ENCODE measurements at regions not wholly inside any gene's neighbourhood (a gene's known extent, or its start where the extent isn't known, plus 50 kb on each side); places are given as distances from the start of the nearest gene placed in this dataset.
"Not testable (repeated sequence)": the region's sequence is repeated elsewhere in the genome, so short reads cannot be mapped to it uniquely, and the experiment has no call there.

- H3K56ac ChIP-seq (ENCODE audit: extremely low read depth, insufficient read depth, low read length), result no peak overlapping the region
- H4K91ac ChIP-seq (ENCODE audit: insufficient read depth, low read depth, low read length), result no peak overlapping the region
- H3K4me3 ChIP-seq (ENCODE audit: insufficient read depth, low read depth, low read length), result no peak overlapping the region
- peaks cover 12% of the 10 kb centered on the region for H3K9me3 ChIP-seq (ENCODE audit: control insufficient read depth, insufficient read depth, low read length)
- no peak overlapping the region for H2BK5ac ChIP-seq (ENCODE audit: low read depth, low read length, poor library complexity, severe bottlenecking)
- H2AK5ac ChIP-seq (ENCODE audit: low read depth, low read length), result no peak overlapping the region
- no peak overlapping the region for H2BK15ac ChIP-seq (ENCODE audit: low read depth, low read length)
- no peak overlapping the region for H3K14ac ChIP-seq (replicated peaks; ENCODE audit: low read depth, low read length)
- H3K4ac ChIP-seq (ENCODE audit: low read depth, low read length), result no peak overlapping the region
- no peak overlapping the region for H3K18ac ChIP-seq (ENCODE audit: low read depth, low read length)
- no peaks in the 10 kb centered on the region for H4K20me1 ChIP-seq (ENCODE audit: insufficient read depth, low read length)
- intact Hi-C loops (cut with micrococcal nuclease), result no loop called here
- H3K27me3 ChIP-seq (ENCODE audit: control insufficient read depth, insufficient read depth, low read length), result peaks cover 11% of the 10 kb centered on the region
- in situ Hi-C loops (cut with MboI; ENCODE audit: low sequenced_read_pairs), result no loop called here
- H3K4me1 ChIP-seq (ENCODE audit: control insufficient read depth, insufficient read depth, low read length), result no peaks in the 10 kb centered on the region
- H3K79me1 ChIP-seq (ENCODE audit: low read depth in 1 of 2, low read length in 2 of 2), result no peaks in the 10 kb centered on the region
- H3K9me1 ChIP-seq (ENCODE audit: insufficient read depth, low read length), result no peaks in the 10 kb centered on the region
- H3K9ac ChIP-seq (ENCODE audit: low read depth, low read length), result no peak overlapping the region
- H3K23ac ChIP-seq (ENCODE audit: low read depth, low read length), result no peak overlapping the region
- no peak for DNase-seq
- no peak overlapping the region for H3K4me2 ChIP-seq (ENCODE audit: low read depth, low read length)
- no peak overlapping the region for H2AK9ac ChIP-seq (replicated peaks; ENCODE audit: low read depth, low read length, poor library complexity)
- no peak overlapping the region for H4K5ac ChIP-seq (ENCODE audit: low read depth, low read length)
- ATAC-seq (ENCODE audit: low read depth), result no peak
- no peak overlapping the region for H2BK20ac ChIP-seq (ENCODE audit: low read depth, low read length)
- ChIA-PET POLR2A (ENCODE audit: unreplicated experiment) (no interaction called here), CTCF (no interaction called here)
- TF ChIP-seq MAFK (IDR thresholded peaks at IDR 0.05; ENCODE audit: low read depth, low read length), result no peak
- no peak for TF ChIP-seq BHLHE40 (IDR thresholded peaks at IDR 0.05; ENCODE audit: low read depth, low read length)
- no peak for TF ChIP-seq MAZ (IDR thresholded peaks at IDR 0.05; ENCODE audit: borderline replicate concordance, low read depth, low read length)
- TF ChIP-seq CHD1 (IDR thresholded peaks at IDR 0.05; ENCODE audit: low read depth, low read length), result no peak
- no peak for TF ChIP-seq RAD21 (IDR thresholded peaks at IDR 0.05; ENCODE audit: low read length)
- no peak overlapping the region for H3K27ac ChIP-seq (ENCODE audit: insufficient read depth, low read length)
- no peak overlapping the region for H2BK120ac ChIP-seq (ENCODE audit: low read depth, low read length)
- WGBS, 2 experiments (ENCODE audit: extremely low coverage in 2 of 2, insufficient read length in 1 of 2), result no CpG with 5 or more reads among the region's 2 CpGs
- BruUV-seq (replicated peaks), result no TSS peak
- dilution Hi-C loops (cut with HindIII; ENCODE audit: low sequenced_read_pairs, unreplicated experiment), result no loop called here
- no peak overlapping the region for H2AFZ ChIP-seq (replicated peaks; ENCODE audit: low read length, poor library complexity)
- no peak overlapping the region for H4K8ac ChIP-seq (ENCODE audit: low read depth in 2 of 2, low read length in 2 of 2)
- no peaks in the 10 kb centered on the region for H3K36me3 ChIP-seq (ENCODE audit: control insufficient read depth, insufficient read depth, low read length)
Observed at GRCh38 chr3:194886836-194887235, 201.2 kb downstream of the FAM43A start.

- H2AK9ac ChIP-seq (replicated peaks; ENCODE audit: low read depth, low read length, poor library complexity); H3K9ac ChIP-seq (ENCODE audit: low read depth, low read length); intact Hi-C loops (cut with micrococcal nuclease); H4K20me1 ChIP-seq (ENCODE audit: insufficient read depth, low read length); DNase-seq; H3K18ac ChIP-seq (ENCODE audit: low read depth, low read length); H3K27ac ChIP-seq (ENCODE audit: insufficient read depth, low read length); H2BK15ac ChIP-seq (ENCODE audit: low read depth, low read length); H2BK120ac ChIP-seq (ENCODE audit: low read depth, low read length); dilution Hi-C loops (cut with HindIII; ENCODE audit: low sequenced_read_pairs, unreplicated experiment); in situ Hi-C loops (cut with MboI; ENCODE audit: low sequenced_read_pairs); H2AK5ac ChIP-seq (ENCODE audit: low read depth, low read length); H3K4ac ChIP-seq (ENCODE audit: low read depth, low read length); H3K36me3 ChIP-seq (ENCODE audit: control insufficient read depth, insufficient read depth, low read length); H4K5ac ChIP-seq (ENCODE audit: low read depth, low read length); H4K91ac ChIP-seq (ENCODE audit: insufficient read depth, low read depth, low read length); H3K4me1 ChIP-seq (ENCODE audit: control insufficient read depth, insufficient read depth, low read length); H3K9me1 ChIP-seq (ENCODE audit: insufficient read depth, low read length); H3K4me3 ChIP-seq (ENCODE audit: insufficient read depth, low read depth, low read length); H2AFZ ChIP-seq (replicated peaks; ENCODE audit: low read length, poor library complexity); H3K79me1 ChIP-seq (ENCODE audit: low read depth in 1 of 2, low read length in 2 of 2); H3K14ac ChIP-seq (replicated peaks; ENCODE audit: low read depth, low read length); ATAC-seq (ENCODE audit: low read depth); BruUV-seq (replicated peaks); H2BK20ac ChIP-seq (ENCODE audit: low read depth, low read length); H2BK5ac ChIP-seq (ENCODE audit: low read depth, low read length, poor library complexity, severe bottlenecking); H3K56ac ChIP-seq (ENCODE audit: extremely low read depth, insufficient read depth, low read length); H3K23ac ChIP-seq (ENCODE audit: low read depth, low read length); H3K4me2 ChIP-seq (ENCODE audit: low read depth, low read length); CTCF ChIA-PET; POLR2A ChIA-PET (ENCODE audit: unreplicated experiment); H4K8ac ChIP-seq (ENCODE audit: low read depth in 2 of 2, low read length in 2 of 2): not testable (repeated sequence)
- H3K9me3 ChIP-seq (ENCODE audit: control insufficient read depth, insufficient read depth, low read length), result peaks cover 12% of the 10 kb centered on the region
- peaks cover 12% of the 10 kb centered on the region for H3K27me3 ChIP-seq (ENCODE audit: control insufficient read depth, insufficient read depth, low read length)
- no CpG with 5 or more reads among the region's 3 CpGs for WGBS, 2 experiments (ENCODE audit: extremely low coverage in 2 of 2, insufficient read length in 1 of 2)
Observed at GRCh38 chr3:194888062-194888461, 202.4 kb downstream of the FAM43A start.

Measured in IMR-90 (cell line).